ENCODE measurements at regions not wholly inside any gene's neighbourhood (a gene's known extent, or its start where the extent isn't known, plus 50 kb on each side); places are given as distances from the start of the nearest gene placed in this dataset.

- no peak for TF ChIP-seq PBX3 (IDR thresholded peaks at IDR 0.05)
These were observed 116.6 kb upstream of the BCL2L14 start (continued) for GRCh38 chr12:11954181-11954580.

- no peaks in the 10 kb centered on the region for H3K79me2 ChIP-seq (ENCODE audit: insufficient read depth)
- no peaks in the 10 kb centered on the region for H4K20me1 ChIP-seq (ENCODE audit: insufficient read depth)
- TF ChIP-seq EZH2phosphoT487 (IDR thresholded peaks at IDR 0.05; ENCODE audit: borderline replicate concordance, low read depth) (no peak), FOSL2 (IDR thresholded peaks at IDR 0.05; ENCODE audit: borderline replicate concordance, low read depth) (peak; percentile 42; the same call in 1 of the 2 replicates), PBX3 (IDR thresholded peaks at IDR 0.05) (peak; percentile 8; the same call in 1 of the 2 replicates), NFIC (IDR thresholded peaks at IDR 0.05; ENCODE audit: borderline replicate concordance) (peak; percentile 15; the same call in 1 of the 2 replicates), TCF12 (IDR thresholded peaks at IDR 0.05) (peak; percentile 79)
- no peaks in the 10 kb centered on the region; a peak in 1 of 4 replicates for H3K4me1 ChIP-seq (ENCODE audit: control insufficient read depth in 1 of 2, insufficient read depth in 2 of 2, low read depth in 1 of 2, low read length in 1 of 2)
- H3K4me3 ChIP-seq (ENCODE audit: low read depth in 2 of 2, low read length in 1 of 2), result no peak overlapping the region
- ChIA-PET POLR2A (no interaction called here), CTCF (interaction anchor here (1.4 kb wide), 1 partner anchor 26 kb away, joined by 4 read pairs; no protein-coding TSS in a partner anchor)
- H2AFZ ChIP-seq (ENCODE audit: low read depth), result peak overlapping the region; percentile 47
- peak overlapping the region; percentile 24; the same call in 1 of the 2 replicates for H3K9ac ChIP-seq
- DNase-seq, result no peak
- peak overlapping the region; percentile 55; the same call in 1 of the 2 replicates for H3K4me2 ChIP-seq
- peak overlapping the region in 1 of 2 experiments; percentile 61; a peak in 2 of 4 replicates for H3K27ac ChIP-seq (ENCODE audit: low read depth in 2 of 2, low read length in 1 of 2)
- H3K9me2 ChIP-seq, result no peaks in the 10 kb centered on the region
- H3K36me3 ChIP-seq (replicated peaks in 1 of 2; ENCODE audit: control insufficient read depth in 1 of 2, insufficient read depth in 2 of 2, low read length in 1 of 2), result no peaks in the 10 kb centered on the region
- no peaks in the 10 kb centered on the region; the same call in 1 of the 2 replicates for H3K27me3 ChIP-seq (ENCODE audit: insufficient read depth)
- WGBS (ENCODE audit: low lambda C conversion rate), result 68% methylated on average over 9 of the region's 9 CpGs
- H3F3A ChIP-seq (replicated peaks; ENCODE audit: insufficient read depth), result no peaks in the 10 kb centered on the region
- H3K9me3 ChIP-seq, result no peaks in the 10 kb centered on the region
These were observed 112.3 kb upstream of the BCL2L14 start for GRCh38 chr12:11958221-11959091.

- WGBS (ENCODE audit: low lambda C conversion rate), result 72% methylated on average over 6 of the region's 9 CpGs
- Histone ChIP-seq H3K4me3 (ENCODE audit: low read depth in 2 of 2, low read length in 1 of 2) (no peak overlapping the region), H3F3A (replicated peaks; ENCODE audit: insufficient read depth) (no peaks in the 10 kb centered on the region), H3K4me1 (ENCODE audit: control insufficient read depth in 1 of 2, insufficient read depth in 2 of 2, low read depth in 1 of 2, low read length in 1 of 2) (no peaks in the 10 kb centered on the region; a peak in 1 of 4 replicates), H3K27ac (ENCODE audit: low read depth in 2 of 2, low read length in 1 of 2) (peak overlapping the region in 1 of 2 experiments; percentile 61; a peak in 2 of 4 replicates), H3K27me3 (ENCODE audit: insufficient read depth) (no peaks in the 10 kb centered on the region; the same call in 1 of the 2 replicates), H3K79me2 (ENCODE audit: insufficient read depth) (no peaks in the 10 kb centered on the region), H4K20me1 (ENCODE audit: insufficient read depth) (no peaks in the 10 kb centered on the region), H3K9me3 (no peaks in the 10 kb centered on the region), H3K9ac (no peak overlapping the region), H3K36me3 (replicated peaks in 1 of 2; ENCODE audit: control insufficient read depth in 1 of 2, insufficient read depth in 2 of 2, low read length in 1 of 2) (no peaks in the 10 kb centered on the region), H3K9me2 (no peaks in the 10 kb centered on the region), H2AFZ (ENCODE audit: low read depth) (peak overlapping the region; percentile 47; the same call in 1 of the 2 replicates), H3K4me2 (no peak overlapping the region)
- DNase-seq, result no peak
- CTCF ChIA-PET, result interaction anchor here (1.4 kb wide), 1 partner anchor 25 kb away, joined by 4 read pairs; no protein-coding TSS in a partner anchor
- POLR2A ChIA-PET, result no interaction called here
- TF ChIP-seq NFIC (IDR thresholded peaks at IDR 0.05; ENCODE audit: borderline replicate concordance), result 0 out of 2 replicates have a peak, but pooled peaks have one; percentile 1
- TF ChIP-seq EP300 (IDR thresholded peaks at IDR 0.05; ENCODE audit: borderline replicate concordance in 1 of 2, low read depth in 1 of 2, low read length in 1 of 2), result no peak
- no peak for TF ChIP-seq SMC3 (IDR thresholded peaks at IDR 0.05; ENCODE audit: low read depth, low read length)
- no peak for TF ChIP-seq TEAD4 (IDR thresholded peaks at IDR 0.05; ENCODE audit: borderline replicate concordance, insufficient read depth)
- no peak for TF ChIP-seq RFX5 (IDR thresholded peaks at IDR 0.05; ENCODE audit: low read length)
These were observed 111.5 kb upstream of the BCL2L14 start for GRCh38 chr12:11959117-11959823.
